Hematopoietic multipotent progenitor cell (in vitro differentiated cells): ENCODE measurements at regions not wholly inside any gene's neighbourhood (a gene's known extent, or its start where the extent isn't known, plus 50 kb on each side); places are given as distances from the start of the nearest gene placed in this dataset.
A peak's percentile ranks its signal among the peaks of the same experiment; 100 is the strongest.

Experiments used
- DNase-seq, 3 donors: peaks; one replicate each; pipeline ENCODE4 v3.0.0-alpha.2; 2011 to 2015; ENCODE audit warnings: low read depth in 2 of 3, low spot score in 2 of 3

DNA sequence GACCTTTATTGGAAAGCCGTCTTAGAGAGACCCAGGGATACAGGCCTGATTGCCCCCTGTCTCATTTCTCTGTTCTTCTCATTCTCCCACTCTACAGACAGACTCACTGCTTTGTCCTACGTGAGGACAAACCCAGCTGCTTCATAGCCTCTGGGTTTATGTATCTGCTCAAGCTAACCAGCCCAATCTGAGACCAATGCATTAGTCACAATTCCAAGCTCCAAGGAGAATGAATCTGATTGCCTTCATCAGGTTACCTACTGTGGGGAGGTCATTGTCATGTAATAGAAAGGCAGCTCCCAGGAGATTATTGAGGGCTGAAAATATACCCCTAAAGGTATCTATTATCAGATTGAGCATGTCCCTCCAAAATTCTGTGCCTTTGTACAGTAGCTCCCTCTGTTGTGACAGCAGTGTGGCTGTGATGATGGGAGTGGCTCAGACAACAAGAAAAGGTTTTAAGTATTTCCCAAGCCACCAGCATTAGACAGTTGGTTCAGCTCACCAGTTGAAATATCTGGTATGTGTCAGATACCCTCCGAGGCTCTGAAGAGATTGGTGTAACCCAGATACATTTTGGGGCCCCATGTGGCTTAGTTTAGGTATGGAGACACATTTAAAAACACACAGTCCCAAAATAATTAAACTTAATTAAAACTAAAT is 123.1 kb upstream of the EEPD1 start:
- no peak for DNase-seq

DNA sequence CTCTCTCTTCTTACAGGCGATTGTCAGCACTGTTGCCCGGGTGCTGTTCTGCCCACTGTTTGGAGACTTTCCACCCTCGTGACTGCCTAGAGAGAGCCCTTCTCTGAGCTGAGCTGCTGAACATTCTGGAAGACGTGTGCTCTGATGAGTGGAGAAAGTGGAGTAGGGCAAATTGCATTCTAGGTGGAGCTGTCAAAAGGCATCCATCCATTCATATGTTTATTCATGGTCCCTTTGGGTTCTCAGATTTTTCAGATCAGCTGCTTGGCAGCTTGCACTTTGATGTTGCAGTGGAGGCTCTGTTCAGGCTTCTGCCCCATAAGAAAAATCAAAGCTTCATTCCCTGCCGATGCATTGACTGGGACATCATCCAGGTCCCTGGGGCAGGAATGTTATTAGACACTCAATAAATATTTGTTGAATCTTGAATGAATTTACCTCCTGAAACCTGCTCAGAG is 120.7 kb upstream of the EEPD1 start:
- DNase-seq = no peak

GRCh38 chr7:36034020-36034419 is 119.0 kb upstream of the EEPD1 start:
- DNase-seq = no peak

DNA sequence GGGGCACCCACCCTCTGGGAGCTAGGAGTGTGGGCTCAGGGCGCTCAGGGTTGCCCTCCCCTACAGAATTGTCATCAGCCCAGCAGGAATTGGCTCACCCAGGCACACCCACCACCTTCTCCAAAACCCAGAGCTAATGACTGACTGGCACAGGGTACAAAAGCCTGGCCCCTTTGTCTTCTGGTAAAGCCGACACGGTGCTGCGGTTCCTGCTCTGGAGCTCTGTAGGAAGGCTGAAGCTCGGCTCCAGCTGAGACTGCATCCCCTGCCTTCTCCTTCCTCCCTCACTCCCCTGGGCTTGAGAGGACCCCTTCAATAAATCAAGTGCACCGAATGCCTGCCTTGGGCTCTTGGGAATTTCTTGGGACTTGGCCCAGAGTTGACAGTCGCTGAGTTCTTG is 117.9 kb upstream of the EEPD1 start:
- DNase-seq = no peak

- DNase-seq = no peak
Measured at GRCh38 chr7:36036590-36036989, 116.5 kb upstream of the EEPD1 start.

GRCh38 chr7:36037121-36037662 is 115.9 kb upstream of the EEPD1 start:
- peak in 2 of 3 donors; percentile 62 to 89 for DNase-seq

GRCh38 chr7:36038063-36038721 is 114.9 kb upstream of the EEPD1 start:
- no peak for DNase-seq

DNA sequence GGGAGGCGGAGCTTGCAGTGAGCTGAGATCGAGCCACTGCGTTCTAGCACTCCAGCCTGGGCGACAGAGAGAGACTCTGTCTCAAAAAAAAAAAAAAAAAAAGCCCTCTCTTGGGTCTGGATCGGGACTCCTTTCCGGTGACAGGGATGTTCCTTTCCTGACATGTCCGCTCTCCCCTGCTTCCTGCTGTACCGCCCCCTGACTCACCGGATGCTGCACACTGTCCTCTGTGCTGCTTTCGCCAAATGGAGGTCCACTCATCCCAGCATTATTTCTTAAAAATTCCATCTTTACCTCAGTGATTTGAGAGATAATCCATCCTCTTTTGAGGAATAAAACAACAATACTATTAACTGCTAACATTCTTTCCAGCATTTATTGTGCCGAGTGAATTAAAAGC is 113.8 kb upstream of the EEPD1 start:
- DNase-seq = no peak

DNA sequence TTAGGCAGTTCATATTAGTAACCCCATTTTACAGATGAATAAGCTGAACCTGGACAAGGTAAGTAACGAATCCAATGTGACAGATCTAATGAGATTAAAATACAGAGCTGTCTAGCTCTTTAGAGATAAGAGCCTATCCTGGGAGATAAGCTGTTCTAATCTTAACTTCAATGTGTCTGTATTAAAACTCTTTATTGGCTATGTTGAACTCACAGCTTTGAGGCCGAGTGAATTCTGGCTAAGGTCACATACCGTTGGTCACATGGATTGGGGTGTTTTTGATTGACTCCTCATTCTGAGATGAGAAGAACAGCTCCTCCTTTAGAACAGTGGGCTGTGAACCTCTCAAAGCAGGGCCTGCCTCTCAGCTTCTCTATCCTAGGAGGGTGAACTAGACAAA is 113.4 kb upstream of the EEPD1 start:
- no peak for DNase-seq

- DNase-seq = no peak
Measured at GRCh38 chr7:36040679-36041078, 112.4 kb upstream of the EEPD1 start.

DNA sequence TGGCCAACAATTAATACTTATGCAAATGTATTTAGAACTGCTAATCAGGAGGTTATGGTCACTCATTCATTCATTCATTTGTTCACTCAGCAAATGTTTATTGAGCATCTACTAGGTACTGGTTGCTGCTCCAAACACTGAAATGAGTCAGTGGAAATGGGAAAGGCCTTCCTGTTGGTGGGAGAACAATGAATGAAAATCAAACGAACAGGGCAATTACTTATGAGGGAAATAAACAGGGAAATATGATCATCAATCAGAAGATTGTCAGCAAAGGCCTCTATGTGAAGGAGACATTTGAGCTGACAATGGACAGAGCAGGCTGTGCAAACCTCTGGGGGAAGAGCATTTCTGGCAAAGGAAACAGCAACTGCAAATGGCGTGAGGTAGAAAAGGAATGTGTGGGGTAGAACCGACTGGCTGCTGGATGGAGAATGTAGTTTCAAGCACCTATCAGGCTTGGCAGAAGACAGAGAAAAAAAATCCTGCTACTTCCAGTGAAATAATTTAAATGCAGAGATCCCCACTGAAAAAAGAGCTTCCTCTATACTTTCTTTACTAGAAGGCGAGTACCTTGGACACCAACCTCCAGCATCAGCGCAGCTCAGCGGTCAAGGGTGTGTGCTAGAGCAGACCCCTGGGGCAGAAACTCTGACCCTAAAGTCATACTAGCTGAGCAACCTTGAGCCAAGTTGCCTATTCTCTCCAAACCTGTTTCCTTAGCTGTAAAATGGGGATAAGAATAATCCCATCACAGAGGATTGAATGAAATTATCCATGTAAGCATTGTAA is 108.8 kb upstream of the EEPD1 start:
- DNase-seq = no peak

GRCh38 chr7:36045326-36045725 is 107.7 kb upstream of the EEPD1 start:
- no peak for DNase-seq

DNA sequence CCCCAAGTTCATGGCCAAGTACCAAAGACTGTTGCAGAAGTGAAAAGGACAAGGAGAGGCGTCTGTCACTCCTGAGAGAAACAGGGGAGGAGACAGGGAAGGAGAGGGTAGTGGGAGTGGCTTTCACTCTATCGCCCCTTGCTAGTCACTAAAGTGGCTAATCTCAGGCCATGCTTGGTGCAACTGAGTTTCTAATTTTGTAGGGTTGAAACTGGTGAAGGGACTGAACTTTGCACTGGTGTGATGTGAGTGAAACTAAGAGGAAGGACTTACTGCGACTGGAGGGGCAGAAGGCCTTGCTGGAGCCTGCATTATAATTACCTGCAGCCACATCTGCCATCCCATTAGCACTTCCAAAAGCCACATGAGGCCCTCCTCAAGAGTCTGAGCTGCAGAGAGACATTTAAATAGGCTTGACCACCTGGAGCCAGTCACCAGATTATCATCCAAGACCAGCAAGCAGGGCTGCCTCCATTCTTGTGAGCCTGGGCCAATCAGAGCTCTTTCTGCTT is 107.2 kb upstream of the EEPD1 start:
- DNase-seq = no peak

- DNase-seq = no peak
Measured at GRCh38 chr7:36047091-36047658, 105.9 kb upstream of the EEPD1 start.

- no peak for DNase-seq
Measured at GRCh38 chr7:36048141-36048901, 104.7 kb upstream of the EEPD1 start.

DNA sequence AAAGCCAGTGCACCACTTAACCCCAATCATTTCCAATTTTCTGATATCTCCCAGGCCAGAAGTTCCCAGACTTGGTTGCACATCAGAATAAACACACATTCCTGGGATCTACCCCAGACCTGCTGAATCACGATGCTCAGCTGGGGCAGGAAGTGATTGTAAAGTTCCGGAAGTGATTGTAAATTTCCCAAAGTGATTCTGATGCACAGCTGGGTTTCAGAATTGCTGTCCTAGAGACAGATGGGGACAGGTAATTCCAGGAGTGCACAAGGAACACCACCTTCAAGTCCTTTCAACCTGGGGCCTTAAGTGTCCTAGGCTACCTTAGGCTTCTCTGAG is 104.2 kb upstream of the EEPD1 start:
- DNase-seq = no peak

- no peak for DNase-seq
Measured at GRCh38 chr7:36051501-36051900, 101.6 kb upstream of the EEPD1 start.

GRCh38 chr7:36053589-36053988 is 99.5 kb upstream of the EEPD1 start:
- DNase-seq = no peak

- DNase-seq = no peak
Measured at GRCh38 chr7:36054637-36055036, 98.4 kb upstream of the EEPD1 start.

DNA sequence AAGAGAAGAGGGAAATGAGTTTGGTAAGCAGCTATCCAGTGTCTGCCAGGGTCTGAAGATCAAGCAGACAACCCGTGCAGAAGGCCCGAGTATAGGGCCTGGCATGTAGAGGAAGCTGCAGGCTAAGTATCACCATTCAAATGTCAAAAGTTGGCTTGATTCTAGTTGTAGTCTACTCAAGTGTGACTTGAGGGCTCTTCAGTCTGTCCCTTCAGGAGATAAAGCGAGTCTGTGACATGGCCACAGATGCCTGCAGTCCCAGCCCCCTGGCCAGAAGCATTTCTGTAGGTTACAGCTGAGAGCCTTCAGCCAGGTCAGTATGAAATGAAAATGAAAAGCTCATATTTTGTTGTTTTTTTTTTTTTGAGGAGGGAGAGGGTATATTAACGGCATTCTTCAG is 97.8 kb upstream of the EEPD1 start:
- DNase-seq = no peak
